ENCODE measurements at regions not wholly inside any gene's neighbourhood (a gene's known extent, or its start where the extent isn't known, plus 50 kb on each side); places are given as distances from the start of the nearest gene placed in this dataset.

DNA sequence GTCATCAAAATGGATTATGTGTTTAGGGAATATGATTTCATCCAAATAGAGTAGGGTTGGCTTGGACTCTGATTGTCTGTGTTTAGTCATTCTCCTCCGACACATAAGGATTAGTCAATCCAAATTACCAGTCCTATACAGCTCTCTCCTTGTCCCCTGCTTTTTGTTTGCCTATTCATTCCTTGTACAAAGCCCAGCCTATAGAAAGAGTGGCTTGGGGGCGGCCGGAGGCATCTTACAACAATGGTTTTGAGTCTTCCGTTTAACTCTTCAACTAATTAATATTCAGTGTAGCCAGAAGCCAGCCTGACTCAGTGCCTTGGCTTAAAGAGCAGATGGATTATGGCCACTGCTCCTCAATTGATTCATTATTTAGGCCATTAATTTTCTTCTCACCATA is 796.6 kb upstream of the POU3F4 start:
- Histone ChIP-seq H3K4me3 (replicated peaks in 1 of 3; ENCODE audit: low read depth in 2 of 3, low read length in 3 of 3) (no peak overlapping the region), H3K4me2 (replicated peaks; ENCODE audit: extremely low read depth, low read length, poor library complexity, severe bottlenecking) (no peak overlapping the region), H3K36me3 (replicated peaks in 1 of 2; ENCODE audit: control insufficient read depth in 1 of 2, insufficient read depth in 2 of 2, low read length in 2 of 2) (no peaks in the 10 kb centered on the region), H2AFZ (ENCODE audit: insufficient read depth, low read depth, low read length, poor library complexity, severe bottlenecking) (no peak overlapping the region), H3K9me3 (replicated peaks in 1 of 2; ENCODE audit: control insufficient read depth in 1 of 2, insufficient read depth in 1 of 2, low read length in 2 of 2) (no peaks in the 10 kb centered on the region), H4K20me1 (ENCODE audit: insufficient read depth, low read length) (no peaks in the 10 kb centered on the region), H3K79me2 (ENCODE audit: insufficient read depth, low read length) (no peaks in the 10 kb centered on the region), H3K27me3 (ENCODE audit: control insufficient read depth in 2 of 2, insufficient read depth in 2 of 2, low read length in 2 of 2) (no peaks in the 10 kb centered on the region), H3K9ac (ENCODE audit: insufficient read depth, low read length, poor library complexity, severe bottlenecking) (no peak overlapping the region), H3K27ac (ENCODE audit: low read depth in 1 of 2, low read length in 2 of 2) (no peak overlapping the region), H3K4me1 (ENCODE audit: control insufficient read depth in 1 of 2, insufficient read depth in 2 of 2, low read length in 2 of 2) (no peaks in the 10 kb centered on the region)
- intact Hi-C loops (cut with micrococcal nuclease), result no loop called here
- Mint-ChIP-seq H3K4me1 (no peaks in the 10 kb centered on the region), H3K27me3 (ENCODE audit: low read depth in 3 of 3) (peaks cover 0 to 1% (median 0%) of the 10 kb centered on the region in 3 donors), H3K9me3 (peaks cover 0 to 2% (median 0%) of the 10 kb centered on the region in 7 donors), H3K4me3 (no peak overlapping the region), H3K27ac (no peak overlapping the region), H3K36me3 (no peaks in the 10 kb centered on the region)
- DNase-seq, result no peak
- TF ChIP-seq, protein P1, sequence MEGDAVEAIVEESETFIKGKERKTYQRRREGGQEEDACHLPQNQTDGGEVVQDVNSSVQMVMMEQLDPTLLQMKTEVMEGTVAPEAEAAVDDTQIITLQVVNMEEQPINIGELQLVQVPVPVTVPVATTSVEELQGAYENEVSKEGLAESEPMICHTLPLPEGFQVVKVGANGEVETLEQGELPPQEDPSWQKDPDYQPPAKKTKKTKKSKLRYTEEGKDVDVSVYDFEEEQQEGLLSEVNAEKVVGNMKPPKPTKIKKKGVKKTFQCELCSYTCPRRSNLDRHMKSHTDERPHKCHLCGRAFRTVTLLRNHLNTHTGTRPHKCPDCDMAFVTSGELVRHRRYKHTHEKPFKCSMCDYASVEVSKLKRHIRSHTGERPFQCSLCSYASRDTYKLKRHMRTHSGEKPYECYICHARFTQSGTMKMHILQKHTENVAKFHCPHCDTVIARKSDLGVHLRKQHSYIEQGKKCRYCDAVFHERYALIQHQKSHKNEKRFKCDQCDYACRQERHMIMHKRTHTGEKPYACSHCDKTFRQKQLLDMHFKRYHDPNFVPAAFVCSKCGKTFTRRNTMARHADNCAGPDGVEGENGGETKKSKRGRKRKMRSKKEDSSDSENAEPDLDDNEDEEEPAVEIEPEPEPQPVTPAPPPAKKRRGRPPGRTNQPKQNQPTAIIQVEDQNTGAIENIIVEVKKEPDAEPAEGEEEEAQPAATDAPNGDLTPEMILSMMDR (IDR thresholded peaks at IDR 0.05), result no peak
- WGBS (ENCODE audit: insufficient coverage), result no CpG with 5 or more reads among the region's 4 CpGs

DNA sequence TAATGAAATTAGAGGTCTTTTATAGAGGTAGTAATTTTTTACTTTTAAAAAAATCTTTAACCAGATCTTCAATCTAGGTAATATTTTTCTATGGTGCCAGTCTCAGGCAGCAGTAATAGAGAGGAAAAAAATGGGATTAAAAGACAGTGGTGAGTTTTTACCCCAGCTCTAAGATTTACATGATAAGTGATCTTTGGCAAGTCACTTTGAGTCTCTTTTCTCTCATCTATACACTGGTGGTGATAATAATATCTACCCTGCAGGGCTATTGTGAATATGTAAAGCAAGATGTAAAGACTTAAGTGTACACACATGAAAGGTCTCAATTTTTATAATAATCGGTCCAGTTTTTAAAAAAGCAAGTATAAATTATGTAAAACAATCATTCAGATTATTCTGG is 786.2 kb upstream of the POU3F4 start:
- no peaks in the 10 kb centered on the region for H3K9me3 ChIP-seq (replicated peaks in 1 of 2; ENCODE audit: control insufficient read depth in 1 of 2, insufficient read depth in 1 of 2, low read length in 2 of 2)
- H3K4me3 ChIP-seq (replicated peaks in 1 of 3; ENCODE audit: low read depth in 2 of 3, low read length in 3 of 3), result no peak overlapping the region
- Mint-ChIP-seq H3K9me3 (peaks cover 0 to 2% (median 0%) of the 10 kb centered on the region in 7 donors), H3K4me3 (no peak overlapping the region), H3K27me3 (ENCODE audit: low read depth in 3 of 3) (no peaks in the 10 kb centered on the region), H3K36me3 (no peaks in the 10 kb centered on the region), H3K27ac (no peak overlapping the region), H3K4me1 (no peaks in the 10 kb centered on the region)
- TF ChIP-seq, protein P1 (IDR thresholded peaks at IDR 0.05), result no peak
- H3K4me1 ChIP-seq (ENCODE audit: control insufficient read depth in 1 of 2, insufficient read depth in 2 of 2, low read length in 2 of 2), result no peaks in the 10 kb centered on the region
- no peak overlapping the region for H2AFZ ChIP-seq (ENCODE audit: insufficient read depth, low read depth, low read length, poor library complexity, severe bottlenecking)
- no peaks in the 10 kb centered on the region for H4K20me1 ChIP-seq (ENCODE audit: insufficient read depth, low read length)
- H3K79me2 ChIP-seq (ENCODE audit: insufficient read depth, low read length), result no peaks in the 10 kb centered on the region
- H3K4me2 ChIP-seq (replicated peaks; ENCODE audit: extremely low read depth, low read length, poor library complexity, severe bottlenecking), result no peak overlapping the region
- no peaks in the 10 kb centered on the region for H3K36me3 ChIP-seq (replicated peaks in 1 of 2; ENCODE audit: control insufficient read depth in 1 of 2, insufficient read depth in 2 of 2, low read length in 2 of 2)
- intact Hi-C loops (cut with micrococcal nuclease), result no loop called here
- no peak for DNase-seq
- no peak overlapping the region for H3K27ac ChIP-seq (ENCODE audit: low read depth in 1 of 2, low read length in 2 of 2)
- no CpG with 5 or more reads among the region's 1 CpG for WGBS (ENCODE audit: insufficient coverage)
- no peaks in the 10 kb centered on the region for H3K27me3 ChIP-seq (ENCODE audit: control insufficient read depth in 2 of 2, insufficient read depth in 2 of 2, low read length in 2 of 2)
- H3K9ac ChIP-seq (ENCODE audit: insufficient read depth, low read length, poor library complexity, severe bottlenecking), result no peak overlapping the region
